Gastroesophageal sphincter (tissue), 3 donors: ENCODE measurements at regions not wholly inside any gene's neighbourhood (a gene's known extent, or its start where the extent isn't known, plus 50 kb on each side); places are given as distances from the start of the nearest gene placed in this dataset.

Source experiments
- EP300 ChIP-seq: sonication (generic); formaldehyde crosslinking; IDR thresholded peaks from one replicate; pipeline ENCODE4 v1.6.1; 2017; ENCODE audit warnings: antibody characterized with exemption, mild to moderate bottlenecking
- POLR2AphosphoS5 ChIP-seq: sonication (generic); formaldehyde crosslinking; IDR thresholded peaks from one replicate; pipeline ENCODE4 v1.6.1; 2017; ENCODE audit warnings: antibody characterized with exemption
- TF ChIP-seq, protein P1 (sequence below), 4 experiments: fragments of 200-600 bp in 2 of 4; fragments of 450-650 bp in 2 of 4; sonication (generic) in 1 of 4; IDR thresholded peaks; one replicate each; pipeline ENCODE4 v1.5.1; 2017 to 2019; ENCODE audit warnings: antibody characterized with exemption in 4 of 4, mild to moderate bottlenecking in 2 of 4, moderate library complexity in 2 of 4

GRCh38 chr14:86321151-86321550 is 791.2 kb downstream of the FLRT2 start:
- TF ChIP-seq, protein P1, sequence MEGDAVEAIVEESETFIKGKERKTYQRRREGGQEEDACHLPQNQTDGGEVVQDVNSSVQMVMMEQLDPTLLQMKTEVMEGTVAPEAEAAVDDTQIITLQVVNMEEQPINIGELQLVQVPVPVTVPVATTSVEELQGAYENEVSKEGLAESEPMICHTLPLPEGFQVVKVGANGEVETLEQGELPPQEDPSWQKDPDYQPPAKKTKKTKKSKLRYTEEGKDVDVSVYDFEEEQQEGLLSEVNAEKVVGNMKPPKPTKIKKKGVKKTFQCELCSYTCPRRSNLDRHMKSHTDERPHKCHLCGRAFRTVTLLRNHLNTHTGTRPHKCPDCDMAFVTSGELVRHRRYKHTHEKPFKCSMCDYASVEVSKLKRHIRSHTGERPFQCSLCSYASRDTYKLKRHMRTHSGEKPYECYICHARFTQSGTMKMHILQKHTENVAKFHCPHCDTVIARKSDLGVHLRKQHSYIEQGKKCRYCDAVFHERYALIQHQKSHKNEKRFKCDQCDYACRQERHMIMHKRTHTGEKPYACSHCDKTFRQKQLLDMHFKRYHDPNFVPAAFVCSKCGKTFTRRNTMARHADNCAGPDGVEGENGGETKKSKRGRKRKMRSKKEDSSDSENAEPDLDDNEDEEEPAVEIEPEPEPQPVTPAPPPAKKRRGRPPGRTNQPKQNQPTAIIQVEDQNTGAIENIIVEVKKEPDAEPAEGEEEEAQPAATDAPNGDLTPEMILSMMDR (IDR thresholded peaks at IDR 0.05) = no peak
- no peak for TF ChIP-seq POLR2AphosphoS5
- no peak for TF ChIP-seq EP300
